Tibial artery (tissue), 4 donors: ENCODE measurements at regions not wholly inside any gene's neighbourhood (a gene's known extent, or its start where the extent isn't known, plus 50 kb on each side); places are given as distances from the start of the nearest gene placed in this dataset.

Source experiments
- DNase-seq, 2 donors: peaks; one replicate each; pipeline ENCODE4 v3.0.0-alpha.2; 2019
- H3K27ac ChIP-seq, 2 donors: fragments of 200-600 bp; sonication (generic) in 1 of 2; 1 replicate in 1 of 2; 2 replicates in 1 of 2; pipeline ENCODE4 v1.5.1; 2018 to 2019; ENCODE audit warnings: mild to moderate bottlenecking in 1 of 2
- H3K27me3 ChIP-seq, 2 donors: fragments of 200-600 bp; sonication (generic) in 1 of 2; one replicate each; pipeline versions ENCODE4 v1.5.1 to v1.6.0; 2016 to 2019
- H3K36me3 ChIP-seq, 3 donors: fragments of 200-600 bp; sonication (generic) in 2 of 3; one replicate each; pipeline ENCODE4 v1.5.1; 2016 to 2019; ENCODE audit warnings: mild to moderate bottlenecking in 2 of 3
- H3K4me1 ChIP-seq, 4 donors: fragments of 200-600 bp; sonication (generic) in 2 of 4; 1 replicate in 3 of 4; 2 replicates in 1 of 4; pipeline ENCODE4 v1.5.1; 2016 to 2019
- H3K4me3 ChIP-seq, 2 donors: fragments of 200-600 bp; sonication (generic) in 1 of 2; 1 replicate in 1 of 2; 2 replicates in 1 of 2; pipeline ENCODE4 v1.5.1; 2018 to 2019; ENCODE audit warnings: mild to moderate bottlenecking in 2 of 2
- H3K9me3 ChIP-seq, 3 donors: fragments of 200-600 bp; sonication (generic) in 1 of 3; one replicate each; pipeline ENCODE4 v1.5.1; 2016 to 2019
- intact Hi-C: fragments of 100-400 bp; cut with DNase I; formaldehyde crosslinking; loops from one replicate; pipeline ENCODE4 v1.15.0; 2023; ENCODE audit warnings: low total_unique reads
- TF ChIP-seq, protein P1 (sequence below), 2 experiments: fragments of 200-600 bp in 1 of 2; fragments of 450-650 bp in 1 of 2; IDR thresholded peaks; one replicate each; pipeline ENCODE4 v1.5.1; 2017 to 2019; ENCODE audit warnings: antibody characterized with exemption in 2 of 2, mild to moderate bottlenecking in 1 of 2, moderate library complexity in 1 of 2

- no peak for DNase-seq
- Histone ChIP-seq H3K27ac (no peak overlapping the region), H3K4me3 (no peak overlapping the region), H3K9me3 (no peaks in the 10 kb centered on the region), H3K4me1 (no peaks in the 10 kb centered on the region), H3K27me3 (no peaks in the 10 kb centered on the region), H3K36me3 (no peaks in the 10 kb centered on the region)
- intact Hi-C loops, result no loop called here
- TF ChIP-seq, protein P1, sequence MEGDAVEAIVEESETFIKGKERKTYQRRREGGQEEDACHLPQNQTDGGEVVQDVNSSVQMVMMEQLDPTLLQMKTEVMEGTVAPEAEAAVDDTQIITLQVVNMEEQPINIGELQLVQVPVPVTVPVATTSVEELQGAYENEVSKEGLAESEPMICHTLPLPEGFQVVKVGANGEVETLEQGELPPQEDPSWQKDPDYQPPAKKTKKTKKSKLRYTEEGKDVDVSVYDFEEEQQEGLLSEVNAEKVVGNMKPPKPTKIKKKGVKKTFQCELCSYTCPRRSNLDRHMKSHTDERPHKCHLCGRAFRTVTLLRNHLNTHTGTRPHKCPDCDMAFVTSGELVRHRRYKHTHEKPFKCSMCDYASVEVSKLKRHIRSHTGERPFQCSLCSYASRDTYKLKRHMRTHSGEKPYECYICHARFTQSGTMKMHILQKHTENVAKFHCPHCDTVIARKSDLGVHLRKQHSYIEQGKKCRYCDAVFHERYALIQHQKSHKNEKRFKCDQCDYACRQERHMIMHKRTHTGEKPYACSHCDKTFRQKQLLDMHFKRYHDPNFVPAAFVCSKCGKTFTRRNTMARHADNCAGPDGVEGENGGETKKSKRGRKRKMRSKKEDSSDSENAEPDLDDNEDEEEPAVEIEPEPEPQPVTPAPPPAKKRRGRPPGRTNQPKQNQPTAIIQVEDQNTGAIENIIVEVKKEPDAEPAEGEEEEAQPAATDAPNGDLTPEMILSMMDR (IDR thresholded peaks at IDR 0.05), result no peak
These were observed 261.4 kb upstream of the SKOR2 start for GRCh38 chr18:47512726-47513435.

DNA sequence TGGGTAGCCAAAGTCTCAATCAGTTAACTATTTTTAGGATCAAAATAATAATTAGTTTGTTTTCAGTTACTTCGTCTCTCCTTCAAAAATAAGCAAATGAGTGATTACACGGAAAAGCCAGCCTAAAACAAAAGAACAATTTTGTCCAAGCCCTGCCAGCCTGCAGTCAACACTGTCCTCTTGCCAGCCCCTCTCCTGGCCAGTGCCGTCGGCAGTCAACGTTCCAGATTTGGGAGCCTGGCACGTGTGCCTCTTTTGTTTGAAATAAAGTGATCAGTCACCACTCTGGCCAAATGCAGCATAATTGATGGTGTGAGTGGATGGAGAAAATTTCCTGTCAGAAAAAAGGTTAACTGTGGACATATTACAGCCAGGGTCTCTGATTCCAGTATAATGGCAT is 260.6 kb upstream of the SKOR2 start:
- no peak for DNase-seq
- Histone ChIP-seq H3K4me3 (no peak overlapping the region), H3K36me3 (no peaks in the 10 kb centered on the region), H3K27me3 (no peaks in the 10 kb centered on the region), H3K9me3 (no peaks in the 10 kb centered on the region), H3K4me1 (no peaks in the 10 kb centered on the region), H3K27ac (no peak overlapping the region)
- intact Hi-C loops, result no loop called here
- TF ChIP-seq, protein P1 (IDR thresholded peaks at IDR 0.05), result no peak

DNA sequence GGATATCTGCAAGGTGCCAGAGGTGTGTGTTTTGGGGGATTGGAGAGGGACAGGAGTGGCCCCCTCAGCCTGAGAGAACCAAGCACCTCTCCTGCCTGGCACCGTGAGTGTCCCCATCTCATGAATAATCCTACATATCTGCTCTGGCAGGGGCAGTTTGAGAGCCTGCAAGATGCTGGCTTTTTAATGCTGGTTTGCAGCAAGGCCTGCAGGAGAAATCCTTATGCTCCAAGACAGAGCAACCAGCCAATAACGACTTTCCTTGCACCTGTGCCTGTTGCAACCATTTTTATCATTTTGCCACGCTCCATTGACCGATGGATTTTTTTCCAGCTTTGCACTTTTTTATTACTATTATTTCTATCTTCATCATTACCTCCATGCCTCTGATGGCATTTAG is 259.4 kb upstream of the SKOR2 start:
- no peak overlapping the region for H3K4me3 ChIP-seq
- TF ChIP-seq, protein P1 (IDR thresholded peaks at IDR 0.05), result no peak
- intact Hi-C loops, result no loop called here
- no peaks in the 10 kb centered on the region for H3K4me1 ChIP-seq
- H3K9me3 ChIP-seq, result no peaks in the 10 kb centered on the region
- no peaks in the 10 kb centered on the region for H3K36me3 ChIP-seq
- no peaks in the 10 kb centered on the region for H3K27me3 ChIP-seq
- DNase-seq, result no peak
- no peak overlapping the region for H3K27ac ChIP-seq

DNA sequence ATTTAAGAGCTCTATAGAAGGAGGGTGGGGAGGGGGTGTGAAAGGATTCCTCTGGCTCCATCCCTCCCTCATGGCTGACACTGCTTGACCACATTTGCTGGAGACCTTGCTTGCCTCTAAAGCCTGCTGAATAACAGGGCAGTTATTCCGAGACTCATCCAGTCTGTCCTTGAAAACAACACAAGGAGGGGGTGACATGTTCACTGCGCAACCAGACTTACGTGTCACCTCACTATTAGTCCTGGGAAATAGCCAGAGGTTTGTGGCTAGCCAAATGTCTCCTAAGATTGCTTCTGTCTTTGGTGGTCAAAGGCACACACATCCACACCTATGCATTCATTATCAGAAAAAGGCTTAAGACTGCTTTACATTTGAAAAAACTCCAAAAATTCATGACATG is 256.2 kb upstream of the SKOR2 start:
- Histone ChIP-seq H3K4me1 (no peaks in the 10 kb centered on the region), H3K27me3 (no peaks in the 10 kb centered on the region), H3K4me3 (no peak overlapping the region), H3K36me3 (no peaks in the 10 kb centered on the region), H3K27ac (no peak overlapping the region), H3K9me3 (no peaks in the 10 kb centered on the region)
- no peak for DNase-seq
- TF ChIP-seq, protein P1 (IDR thresholded peaks at IDR 0.05), result no peak
- intact Hi-C loops, result no loop called here

GRCh38 chr18:47506897-47507296 is 255.4 kb upstream of the SKOR2 start:
- no peaks in the 10 kb centered on the region for H3K9me3 ChIP-seq
- intact Hi-C loops, result no loop called here
- no peak overlapping the region for H3K27ac ChIP-seq
- no peak overlapping the region for H3K4me3 ChIP-seq
- no peak for DNase-seq
- H3K4me1 ChIP-seq, result no peaks in the 10 kb centered on the region
- TF ChIP-seq, protein P1 (IDR thresholded peaks at IDR 0.05), result no peak
- H3K27me3 ChIP-seq, result no peaks in the 10 kb centered on the region
- no peaks in the 10 kb centered on the region for H3K36me3 ChIP-seq

GRCh38 chr18:47501946-47502345 is 250.5 kb upstream of the SKOR2 start:
- Histone ChIP-seq H3K9me3 (no peaks in the 10 kb centered on the region), H3K36me3 (no peaks in the 10 kb centered on the region), H3K4me1 (no peaks in the 10 kb centered on the region), H3K27me3 (no peaks in the 10 kb centered on the region), H3K4me3 (no peak overlapping the region), H3K27ac (no peak overlapping the region)
- TF ChIP-seq, protein P1 (IDR thresholded peaks at IDR 0.05), result no peak
- intact Hi-C loops, result no loop called here
- DNase-seq, result no peak
